ENCODE measurements at regions not wholly inside any gene's neighbourhood (a gene's known extent, or its start where the extent isn't known, plus 50 kb on each side); places are given as distances from the start of the nearest gene placed in this dataset.

- Histone ChIP-seq H3K9ac (ENCODE audit: insufficient read depth in 1 of 2, low read depth in 2 of 2, low read length in 2 of 2) (no peak overlapping the region), H3K36me3 (ENCODE audit: control insufficient read depth, insufficient read depth, low read length) (no peaks in the 10 kb centered on the region), H3K4me2 (ENCODE audit: insufficient read depth, low read length) (no peak overlapping the region), H3K9me3 (replicated peaks; ENCODE audit: control insufficient read depth, insufficient read depth, low read depth, low read length) (no peaks in the 10 kb centered on the region), H2AFZ (ENCODE audit: low read depth, low read length) (no peak overlapping the region), H3K27ac (ENCODE audit: extremely low read depth, low read depth, low read length) (no peak overlapping the region), H3K27me3 (ENCODE audit: control insufficient read depth in 2 of 2, insufficient read depth in 2 of 2, low read length in 2 of 2) (no peaks in the 10 kb centered on the region), H3K9me1 (ENCODE audit: control insufficient read depth, insufficient read depth, low read length) (no peaks in the 10 kb centered on the region), H4K20me1 (replicated peaks; ENCODE audit: control insufficient read depth, insufficient read depth, low read length) (no peaks in the 10 kb centered on the region), H3K4me3 (no peak overlapping the region), H3K4me1 (replicated peaks in 1 of 2; ENCODE audit: control insufficient read depth in 2 of 2, insufficient read depth in 2 of 2, low read length in 2 of 2) (no peaks in the 10 kb centered on the region), H3K79me2 (ENCODE audit: control insufficient read depth, insufficient read depth, low read length) (no peaks in the 10 kb centered on the region)
- in situ Hi-C loops (cut with MboI) = no loop called here
- 3% methylated on average over 3 of the region's 3 CpGs for WGBS (ENCODE audit: insufficient coverage, low coverage, missing lambda C conversion rate)
- POLR2A ChIA-PET = interaction anchor here (0.6 kb wide), 1 partner anchor 577 kb away, joined by 4 read pairs; no protein-coding TSS in a partner anchor
- BruUV-seq (replicated peaks) = no TSS peak
- DNase-seq (ENCODE audit: extremely low read depth in 1 of 4, low spot score in 3 of 4) = no peak
- TF ChIP-seq CXXC5 (CRISPR knock-in tag; IDR thresholded peaks at IDR 0.05) (no peak), ATF6 (CRISPR knock-in tag; IDR thresholded peaks at IDR 0.05) (no peak), ZBTB17 (CRISPR knock-in tag; IDR thresholded peaks at IDR 0.05) (no peak), NFE2L1 (tag; IDR thresholded peaks at IDR 0.05; ENCODE audit: borderline replicate concordance, low read depth) (no peak), NBN (IDR thresholded peaks at IDR 0.05; ENCODE audit: low read depth) (no peak), ZBTB34 (CRISPR knock-in tag; IDR thresholded peaks at IDR 0.05) (no peak)
- intact Hi-C loops (cut with micrococcal nuclease) = no loop called here
- ATAC-seq = no peak
- FAIRE-seq = no peak
- CTCF ChIA-PET (ENCODE audit: low intra/inter-chr PET ratio) = no interaction called here
Observed at GRCh38 chr9:13879011-13879410, 434.9 kb downstream of the NFIB start.

Measured in K562 (cell line).